HG03457 (cell line): ENCODE measurements at regions not wholly inside any gene's neighbourhood (a gene's known extent, or its start where the extent isn't known, plus 50 kb on each side); places are given as distances from the start of the nearest gene placed in this dataset.
"Not testable (repeated sequence)": the region's sequence is repeated elsewhere in the genome, so short reads cannot be mapped to it uniquely, and the experiment has no call there.

Experiments
- ATAC-seq: cut with Tn5 transposase; IDR thresholded peaks from one replicate; pipeline ENCODE4 v1.9.1; 2021; ENCODE audit warnings: moderate number of reproducible peaks; ENCODE audit not compliant: unreplicated experiment

- ATAC-seq = no peak
These were observed 249.8 kb upstream of the MAD2L1 start for GRCh38 chr4:120316416-120316815.

- ATAC-seq = no peak
These were observed 248.3 kb upstream of the MAD2L1 start for GRCh38 chr4:120314969-120315368.

GRCh38 chr4:120304801-120305200 is 238.2 kb upstream of the MAD2L1 start:
- no peak for ATAC-seq

- ATAC-seq = no peak
These were observed 233.0 kb upstream of the MAD2L1 start for GRCh38 chr4:120299631-120300030.

GRCh38 chr4:120293341-120293740 is 226.7 kb upstream of the MAD2L1 start:
- ATAC-seq = no peak

- no peak for ATAC-seq
These were observed 224.9 kb upstream of the MAD2L1 start for GRCh38 chr4:120291541-120291940.

- no peak for ATAC-seq
These were observed 223.9 kb upstream of the MAD2L1 start for GRCh38 chr4:120290553-120290952.

- ATAC-seq = no peak
These were observed 220.2 kb upstream of the MAD2L1 start for GRCh38 chr4:120286813-120287212.

GRCh38 chr4:120281581-120281980 is 214.9 kb upstream of the MAD2L1 start:
- ATAC-seq = no peak

GRCh38 chr4:120277391-120277790 is 210.7 kb upstream of the MAD2L1 start:
- no peak for ATAC-seq

- no peak for ATAC-seq
These were observed 200.0 kb upstream of the MAD2L1 start for GRCh38 chr4:120266602-120267001.

GRCh38 chr4:120263618-120264017 is 197.0 kb upstream of the MAD2L1 start:
- ATAC-seq = no peak

GRCh38 chr4:120261117-120261516 is 194.5 kb upstream of the MAD2L1 start:
- no peak for ATAC-seq

GRCh38 chr4:120256112-120256775 is 189.6 kb upstream of the MAD2L1 start:
- ATAC-seq = not testable (repeated sequence)

GRCh38 chr4:120238277-120238973 is 171.8 kb upstream of the MAD2L1 start:
- no peak for ATAC-seq

- ATAC-seq = no peak
These were observed 170.2 kb upstream of the MAD2L1 start for GRCh38 chr4:120236873-120237272.

- ATAC-seq = no peak
These were observed 165.4 kb upstream of the MAD2L1 start for GRCh38 chr4:120232050-120232449.

- ATAC-seq = no peak
These were observed 161.4 kb upstream of the MAD2L1 start for GRCh38 chr4:120228086-120228485.

- ATAC-seq = no peak
These were observed 160.9 kb upstream of the MAD2L1 start for GRCh38 chr4:120227554-120227953.

GRCh38 chr4:120225527-120225926 is 158.9 kb upstream of the MAD2L1 start:
- no peak for ATAC-seq

GRCh38 chr4:120218981-120219380 is 152.3 kb upstream of the MAD2L1 start:
- ATAC-seq = no peak

- ATAC-seq = no peak
These were observed 148.7 kb upstream of the MAD2L1 start for GRCh38 chr4:120215350-120215749.
